Trophoblast cell (in vitro differentiated cells and primary cell): ENCODE measurements at regions not wholly inside any gene's neighbourhood (a gene's known extent, or its start where the extent isn't known, plus 50 kb on each side); places are given as distances from the start of the nearest gene placed in this dataset.
"Not testable (repeated sequence)": the region's sequence is repeated elsewhere in the genome, so short reads cannot be mapped to it uniquely, and the experiment has no call there.

ENCODE experiments used
- DNase-seq, 2 donors: peaks; one replicate each; pipeline ENCODE4 v3.0.0-alpha.2; 2016
- H2AFZ ChIP-seq: 2 replicates; pipeline ENCODE4 v1.6.1; 2013; ENCODE audit warnings: low read length, moderate library complexity, mild to moderate bottlenecking; ENCODE audit not compliant: insufficient read depth, poor library complexity
- H2AK5ac ChIP-seq: 2 replicates; pipeline ENCODE4 v1.6.1; 2013; ENCODE audit warnings: mild to moderate bottlenecking, low read length
- H2BK120ac ChIP-seq: 2 replicates; pipeline ENCODE4 v1.6.1; 2013; ENCODE audit warnings: low read length, mild to moderate bottlenecking, moderate library complexity; ENCODE audit not compliant: insufficient read depth, poor library complexity
- H2BK12ac ChIP-seq: 2 replicates; pipeline ENCODE4 v1.6.1; 2013; ENCODE audit warnings: mild to moderate bottlenecking, low read length, moderate library complexity
- H2BK5ac ChIP-seq: 2 replicates; pipeline ENCODE4 v1.6.1; 2013; ENCODE audit warnings: low read length, low read depth, moderate library complexity, mild to moderate bottlenecking; ENCODE audit not compliant: poor library complexity
- H3K14ac ChIP-seq: 2 replicates; pipeline ENCODE4 v1.6.1; 2013; ENCODE audit warnings: mild to moderate bottlenecking, low read length
- H3K18ac ChIP-seq: 2 replicates; pipeline ENCODE4 v1.6.1; 2013; ENCODE audit warnings: mild to moderate bottlenecking, low read length
- H3K23ac ChIP-seq: 2 replicates; pipeline ENCODE4 v1.6.1; 2013; ENCODE audit warnings: low read length
- H3K27ac ChIP-seq: 2 replicates; pipeline ENCODE4 v1.5.1; 2013; ENCODE audit warnings: low read depth, mild to moderate bottlenecking, inconsistent platforms, low read length, moderate library complexity
- H3K27me3 ChIP-seq: 2 replicates; pipeline ENCODE4 v1.6.1; 2013; ENCODE audit warnings: inconsistent platforms, mild to moderate bottlenecking, low read length, moderate library complexity; ENCODE audit not compliant: insufficient read depth
- H3K36me3 ChIP-seq, 2 experiments: 1 replicate in 1 of 2; 2 replicates in 1 of 2; pipeline ENCODE4 v1.6.1; 2013; ENCODE audit warnings: low read length in 2 of 2, mild to moderate bottlenecking in 2 of 2, moderate library complexity in 1 of 2; ENCODE audit not compliant: insufficient read depth in 2 of 2, control insufficient read depth in 1 of 2
- H3K4ac ChIP-seq: 2 replicates; pipeline ENCODE4 v1.6.1; 2013; ENCODE audit warnings: low read depth, mild to moderate bottlenecking, low read length, moderate library complexity
- H3K4me1 ChIP-seq, 2 experiments: 1 replicate in 1 of 2; 2 replicates in 1 of 2; pipeline ENCODE4 v1.6.1; 2013; ENCODE audit warnings: low read length in 2 of 2, mild to moderate bottlenecking in 2 of 2, moderate library complexity in 1 of 2; ENCODE audit not compliant: insufficient read depth in 2 of 2, control insufficient read depth in 1 of 2
- H3K4me2 ChIP-seq: 2 replicates; pipeline ENCODE4 v1.6.1; 2013; ENCODE audit warnings: inconsistent platforms, mild to moderate bottlenecking, low read length, moderate library complexity
- H3K4me3 ChIP-seq: 2 replicates; pipeline ENCODE4 v1.5.1; 2013; ENCODE audit warnings: mild to moderate bottlenecking, low read depth, low read length, inconsistent platforms
- H3K79me1 ChIP-seq: one replicate; pipeline ENCODE4 v1.6.1; 2013; ENCODE audit warnings: low read length
- H3K79me2 ChIP-seq: 2 replicates; pipeline ENCODE4 v1.6.1; 2013; ENCODE audit warnings: low read length, mild to moderate bottlenecking; ENCODE audit not compliant: control insufficient read depth, insufficient read depth, poor library complexity
- H3K9ac ChIP-seq: 2 replicates; pipeline ENCODE4 v1.6.1; 2013; ENCODE audit warnings: mild to moderate bottlenecking, low read length
- H3K9me3 ChIP-seq: 2 replicates; pipeline ENCODE4 v1.6.1; 2013; ENCODE audit warnings: low read depth, mild to moderate bottlenecking, control low read depth, inconsistent platforms, low read length; ENCODE audit not compliant: insufficient read depth
- H4K12ac ChIP-seq: 2 replicates; pipeline ENCODE4 v1.6.1; 2013; ENCODE audit warnings: low read depth, mild to moderate bottlenecking, low read length, moderate library complexity
- H4K8ac ChIP-seq: 2 replicates; pipeline ENCODE4 v1.6.1; 2013; ENCODE audit warnings: low read depth, mild to moderate bottlenecking, low read length, moderate library complexity
- H4K91ac ChIP-seq: one replicate; pipeline ENCODE4 v1.6.1; 2013; ENCODE audit warnings: low read depth, mild to moderate bottlenecking, low read length, moderate library complexity
- WGBS: extraction: QIAGEN DNeasy Blood & Tissue Kit; methylation state at CpG from one replicate; pipeline ENCODE4 v1.1.7; 2013; ENCODE audit warnings: missing lambda C conversion rate; ENCODE audit not compliant: insufficient read length, insufficient coverage; ENCODE audit errors: extremely low coverage; 5-methylcytosine and 5-hydroxymethylcytosine counted together

DNA sequence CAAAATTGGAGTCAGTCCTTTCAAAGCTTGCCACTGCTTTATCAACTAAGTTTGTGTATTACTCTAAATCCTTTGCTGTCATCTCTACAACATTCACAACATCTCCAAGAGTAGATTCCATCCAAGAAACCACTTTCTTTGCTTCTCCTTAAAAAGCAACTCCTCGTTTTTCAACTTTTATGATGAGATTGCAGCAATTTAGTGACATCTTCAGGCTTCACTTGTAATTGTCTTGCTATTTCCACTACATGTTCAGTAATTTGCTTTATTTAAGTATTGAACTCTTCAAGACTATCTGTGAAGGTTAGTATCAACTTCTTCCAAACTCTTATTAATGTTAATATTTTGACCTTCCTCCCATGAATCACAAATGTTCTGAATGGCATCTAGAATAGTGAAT lies 747.9 kb downstream of the TMTC2 start:
- H4K91ac ChIP-seq, result no peak overlapping the region
- no peak overlapping the region for H3K23ac ChIP-seq
- no peak overlapping the region for H2BK12ac ChIP-seq
- no peak for DNase-seq
- H4K12ac ChIP-seq, result no peak overlapping the region
- H3K9ac ChIP-seq, result no peak overlapping the region
- H2AFZ ChIP-seq, result no peak overlapping the region
- no peak overlapping the region for H3K4ac ChIP-seq
- H3K36me3 ChIP-seq, result no peaks in the 10 kb centered on the region
- no peak overlapping the region for H3K4me3 ChIP-seq
- no peaks in the 10 kb centered on the region for H3K79me2 ChIP-seq
- no peak overlapping the region for H2BK120ac ChIP-seq
- H3K14ac ChIP-seq, result no peak overlapping the region
- H4K8ac ChIP-seq, result no peak overlapping the region
- no peak overlapping the region for H2BK5ac ChIP-seq
- no peak overlapping the region for H2AK5ac ChIP-seq
- no peak overlapping the region for H3K4me2 ChIP-seq
- no peaks in the 10 kb centered on the region for H3K4me1 ChIP-seq
- no peak overlapping the region for H3K27ac ChIP-seq
- H3K18ac ChIP-seq, result no peak overlapping the region
- WGBS, result no CpG with 5 or more reads among the region's 1 CpG
- H3K9me3 ChIP-seq, result no peaks in the 10 kb centered on the region
- H3K27me3 ChIP-seq, result no peaks in the 10 kb centered on the region
- no peaks in the 10 kb centered on the region for H3K79me1 ChIP-seq

DNA sequence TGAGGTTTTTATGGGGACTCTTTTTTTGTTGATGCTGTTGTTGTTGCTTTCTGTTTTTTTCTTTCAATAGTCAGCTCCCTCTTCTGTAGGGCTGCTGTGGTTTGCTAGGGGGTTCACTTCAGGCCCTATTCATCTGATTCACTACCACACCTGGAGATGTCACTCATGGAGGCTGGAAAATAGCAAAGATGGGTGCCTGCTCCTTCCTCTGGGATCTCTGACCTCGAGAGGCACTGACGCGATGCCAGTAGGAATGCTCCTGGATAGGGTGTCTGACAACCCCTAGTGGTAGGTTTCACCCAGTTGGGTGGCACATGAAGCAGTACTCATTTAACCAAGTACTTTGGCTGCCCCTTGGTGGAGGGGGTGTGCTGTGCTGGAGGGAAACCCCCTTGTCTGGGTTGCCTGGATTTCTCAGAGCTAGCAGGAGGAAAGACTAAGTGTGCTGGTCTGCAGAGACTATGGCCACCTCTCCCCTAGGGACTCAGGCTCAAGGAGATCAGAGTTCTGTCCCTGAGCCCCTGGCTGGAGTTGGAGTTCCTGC lies 745.5 kb downstream of the TMTC2 start:
- H3K27ac ChIP-seq, result no peak overlapping the region
- no peaks in the 10 kb centered on the region for H3K27me3 ChIP-seq
- H4K12ac ChIP-seq, result no peak overlapping the region
- no peak overlapping the region for H2AFZ ChIP-seq
- no peak overlapping the region for H2BK120ac ChIP-seq
- H3K79me2 ChIP-seq, result no peaks in the 10 kb centered on the region
- no peak overlapping the region for H2BK12ac ChIP-seq
- no peak overlapping the region for H4K8ac ChIP-seq
- no peak overlapping the region for H2BK5ac ChIP-seq
- no peaks in the 10 kb centered on the region for H3K36me3 ChIP-seq
- H3K9me3 ChIP-seq, result no peaks in the 10 kb centered on the region
- H3K4me2 ChIP-seq, result no peak overlapping the region
- no peaks in the 10 kb centered on the region for H3K4me1 ChIP-seq
- no peak for DNase-seq
- no CpG with 5 or more reads among the region's 3 CpGs for WGBS
- no peaks in the 10 kb centered on the region for H3K79me1 ChIP-seq
- no peak overlapping the region for H3K4ac ChIP-seq
- H3K4me3 ChIP-seq, result no peak overlapping the region
- H2AK5ac ChIP-seq, result no peak overlapping the region
- H3K9ac ChIP-seq, result no peak overlapping the region
- H4K91ac ChIP-seq, result no peak overlapping the region
- H3K23ac ChIP-seq, result no peak overlapping the region
- no peak overlapping the region for H3K14ac ChIP-seq
- no peak overlapping the region for H3K18ac ChIP-seq

DNA sequence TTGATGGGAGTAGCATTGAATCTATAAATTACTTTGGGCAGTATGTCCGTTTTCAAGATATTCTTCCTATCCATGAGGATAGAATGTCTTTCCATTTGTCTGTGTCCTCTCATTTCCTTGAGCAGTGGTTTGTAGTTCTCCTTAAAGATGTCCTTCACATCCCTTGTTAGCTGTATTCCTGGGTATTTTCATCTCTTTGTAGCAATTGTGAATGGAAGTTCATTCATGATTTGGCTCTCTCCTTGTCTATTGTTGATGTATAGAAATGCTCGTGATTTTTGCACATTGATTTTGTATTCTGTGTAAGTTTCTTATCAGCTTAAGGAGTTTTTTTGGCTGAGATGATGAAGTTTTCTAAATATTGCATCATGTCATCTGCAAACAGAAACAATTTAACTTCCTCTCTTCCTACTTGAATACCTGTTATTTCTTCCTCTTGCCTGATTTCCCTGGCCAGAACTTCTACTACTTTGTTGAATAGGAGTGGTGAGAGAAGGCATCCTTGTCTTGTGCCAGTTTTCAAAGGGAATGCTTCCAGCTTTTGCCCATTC lies 741.0 kb downstream of the TMTC2 start:
- H3K27me3 ChIP-seq, H3K4me1 ChIP-seq, H2AK5ac ChIP-seq, H3K9me3 ChIP-seq, H4K12ac ChIP-seq, H3K27ac ChIP-seq, H3K79me2 ChIP-seq, H4K91ac ChIP-seq, H3K23ac ChIP-seq, DNase-seq, H2BK12ac ChIP-seq, H3K18ac ChIP-seq, H4K8ac ChIP-seq, H3K4ac ChIP-seq, H3K36me3 ChIP-seq, H3K79me1 ChIP-seq, H2AFZ ChIP-seq, H3K4me3 ChIP-seq, H2BK5ac ChIP-seq, H2BK120ac ChIP-seq, H3K9ac ChIP-seq, H3K14ac ChIP-seq, H3K4me2 ChIP-seq: not testable (repeated sequence)
- WGBS, result no CpG with 5 or more reads among the region's 2 CpGs

DNA sequence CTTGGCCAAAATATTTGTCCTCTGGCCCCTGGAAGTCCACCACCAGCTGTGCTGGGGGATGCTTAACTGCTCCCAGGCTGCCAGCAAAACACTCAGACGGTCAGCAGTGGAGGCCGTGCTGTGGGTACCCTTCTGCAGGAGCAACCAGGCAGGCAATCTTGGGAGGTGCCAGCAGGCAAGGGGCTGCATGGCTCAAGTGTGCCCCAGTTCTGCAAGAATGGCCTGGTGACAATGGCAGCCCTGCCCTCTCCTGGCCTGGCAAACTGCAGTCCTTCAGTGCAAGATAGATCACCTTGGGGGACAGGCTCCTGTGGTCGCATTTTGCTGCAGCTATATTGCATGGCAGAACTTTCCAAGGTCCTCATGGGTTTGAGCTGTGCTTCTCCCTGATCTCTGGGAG lies 728.3 kb downstream of the TMTC2 start:
- Histone ChIP-seq H3K9me3 (no peaks in the 10 kb centered on the region), H4K91ac (no peak overlapping the region), H3K14ac (no peak overlapping the region), H3K9ac (no peak overlapping the region), H4K8ac (no peak overlapping the region), H2BK5ac (no peak overlapping the region), H2AK5ac (no peak overlapping the region), H2BK12ac (no peak overlapping the region), H3K27ac (no peak overlapping the region), H3K79me2 (no peaks in the 10 kb centered on the region), H2AFZ (no peak overlapping the region), H3K4me3 (peak overlapping the region; percentile 7), H3K36me3 (no peaks in the 10 kb centered on the region), H3K79me1 (no peaks in the 10 kb centered on the region), H3K18ac (no peak overlapping the region), H3K4me1 (no peaks in the 10 kb centered on the region), H4K12ac (no peak overlapping the region), H3K4me2 (no peak overlapping the region), H2BK120ac (no peak overlapping the region), H3K27me3 (no peaks in the 10 kb centered on the region), H3K23ac (no peak overlapping the region), H3K4ac (no peak overlapping the region)
- DNase-seq, result no peak
- WGBS, result no CpG with 5 or more reads among the region's 3 CpGs
